Activated CD8-positive, alpha-beta T cell treated with anti-CD3 and anti-CD28 coated beads for 36 hours (primary cell): ENCODE measurements at regions not wholly inside any gene's neighbourhood (a gene's known extent, or its start where the extent isn't known, plus 50 kb on each side); places are given as distances from the start of the nearest gene placed in this dataset.

Experiments used
- ATAC-seq: fragments of 200-7000 bp; cut with Tn5 transposase; one replicate; pipeline ENCODE4 v1.10.0; 2021; ENCODE audit warnings: mild to moderate bottlenecking, moderate library complexity
- CTCF ChIA-PET: fragments of 350-600 bp; sonication (Branson Sonifier 250); formaldehyde crosslinking; loops from one replicate; lab custom pipeline; 2021; ENCODE audit warnings: antibody characterized with exemption; lab: Charles Lee
- POLR2A ChIA-PET: fragments of 350-600 bp; sonication (Branson Sonifier 250); formaldehyde crosslinking; loops from one replicate; lab custom pipeline; 2021; ENCODE audit warnings: antibody characterized with exemption; lab: Charles Lee
- DNase-seq: peaks from one replicate; pipeline ENCODE4 v3.0.0-alpha.2; 2020
- H3K27ac Mint-ChIP-seq: one replicate; pipeline ENCODE4 v1.8.0; 2021; ENCODE audit warnings: mild to moderate bottlenecking, mixed read lengths
- H3K27me3 Mint-ChIP-seq: one replicate; pipeline ENCODE4 v1.8.0; 2021; ENCODE audit warnings: mixed read lengths
- H3K36me3 Mint-ChIP-seq: one replicate; pipeline ENCODE4 v1.8.0; 2021; ENCODE audit warnings: low read depth, mixed read lengths
- H3K4me1 Mint-ChIP-seq: one replicate; pipeline ENCODE4 v1.8.0; 2021; ENCODE audit warnings: low read depth, mixed read lengths
- H3K4me3 Mint-ChIP-seq: one replicate; pipeline ENCODE4 v1.8.0; 2021; ENCODE audit warnings: mild to moderate bottlenecking, moderate library complexity, mixed read lengths
- H3K9me3 Mint-ChIP-seq: one replicate; pipeline ENCODE4 v1.8.0; 2021; ENCODE audit warnings: mixed read lengths
- CTCF ChIP-seq: fragments of 200-600 bp; IDR thresholded peaks from one replicate; pipeline ENCODE4 v1.8.0; 2022; ENCODE audit warnings: antibody characterized with exemption, mild to moderate bottlenecking
- intact Hi-C: fragments of 100-400 bp; cut with micrococcal nuclease; formaldehyde crosslinking; loops from one replicate; pipeline ENCODE4 v1.10.0; 2022

- Mint-ChIP-seq H3K27me3 (no peaks in the 10 kb centered on the region), H3K4me1 (no peaks in the 10 kb centered on the region), H3K9me3 (no peaks in the 10 kb centered on the region), H3K4me3 (no peak overlapping the region), H3K27ac (no peak overlapping the region), H3K36me3 (no peaks in the 10 kb centered on the region)
- intact Hi-C loops, result no loop called here
- ATAC-seq (no peak), DNase-seq (no peak)
- POLR2A ChIA-PET, result no interaction called here
- TF ChIP-seq CTCF, result no peak
- CTCF ChIA-PET, result interaction anchor here (0.7 kb wide), 1 partner anchor 15 kb away, joined by 3 read pairs; no protein-coding TSS in a partner anchor
Measured at GRCh38 chr3:147962408-147963164, 553.4 kb downstream of the ZIC1 start.

DNA sequence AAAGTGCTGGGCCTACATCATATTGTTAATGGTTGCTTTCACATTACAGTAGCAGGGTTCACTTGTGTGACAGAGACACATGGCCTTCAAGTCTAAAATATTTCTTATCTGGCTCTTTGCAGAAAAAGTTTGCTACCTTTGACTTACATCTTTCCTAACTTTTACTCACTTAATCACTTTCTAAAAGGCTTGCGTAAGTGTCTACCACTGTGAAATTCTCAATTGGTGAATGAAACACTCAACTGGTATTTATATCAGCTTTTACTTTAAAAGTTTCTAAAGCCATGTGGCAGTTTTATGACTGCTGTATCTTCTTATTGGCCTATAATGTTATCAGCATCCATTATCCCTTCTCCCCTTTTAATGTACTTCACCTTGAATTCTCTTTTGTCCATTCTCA, 554.5 kb downstream of the ZIC1 start:
- POLR2A ChIA-PET, result no interaction called here
- no peak for ATAC-seq
- intact Hi-C loops, result no loop called here

GRCh38 chr3:147975165-147975564, 566.0 kb downstream of the ZIC1 start:
- H3K4me1 Mint-ChIP-seq, result no peaks in the 10 kb centered on the region
- POLR2A ChIA-PET, result no interaction called here
- intact Hi-C loops, result no loop called here
- H3K36me3 Mint-ChIP-seq, result no peaks in the 10 kb centered on the region
- H3K27me3 Mint-ChIP-seq, result no peaks in the 10 kb centered on the region
- CTCF ChIA-PET, result no interaction called here
- ATAC-seq, result no peak
- no peak overlapping the region for H3K27ac Mint-ChIP-seq
- DNase-seq, result no peak
- TF ChIP-seq CTCF, result no peak
- H3K4me3 Mint-ChIP-seq, result no peak overlapping the region
- peaks cover 7% of the 10 kb centered on the region for H3K9me3 Mint-ChIP-seq

More for the DNA sequence above, 554.5 kb downstream of the ZIC1 start:
- Mint-ChIP-seq H3K9me3 (no peaks in the 10 kb centered on the region), H3K4me3 (no peak overlapping the region), H3K27me3 (no peaks in the 10 kb centered on the region), H3K27ac (no peak overlapping the region), H3K36me3 (no peaks in the 10 kb centered on the region), H3K4me1 (no peaks in the 10 kb centered on the region)
- CTCF ChIA-PET, result no interaction called here
- no peak for TF ChIP-seq CTCF
- DNase-seq, result no peak

DNA sequence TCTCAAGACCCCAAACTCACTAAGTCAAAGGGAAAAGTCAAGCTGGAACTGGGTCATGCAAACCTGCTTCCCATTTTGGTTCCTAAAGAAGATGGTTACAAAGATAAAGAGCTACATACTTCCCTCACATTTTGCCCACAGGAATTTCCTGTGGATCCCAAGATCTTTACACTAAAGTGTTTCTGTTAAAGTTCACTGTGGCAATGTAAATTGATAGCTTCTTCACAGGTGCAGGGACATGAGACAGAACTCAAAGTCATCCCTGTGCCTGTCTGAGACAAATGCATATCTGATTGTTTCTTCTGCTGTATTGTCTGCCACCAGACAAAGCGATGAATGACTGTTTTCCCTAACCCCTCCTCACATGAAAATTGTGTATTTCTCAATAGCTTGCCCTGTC, 567.8 kb downstream of the ZIC1 start:
- intact Hi-C loops, result no loop called here
- POLR2A ChIA-PET, result no interaction called here
- H3K27ac Mint-ChIP-seq, result no peak overlapping the region
- H3K27me3 Mint-ChIP-seq, result no peaks in the 10 kb centered on the region
- CTCF ChIA-PET, result no interaction called here
- H3K9me3 Mint-ChIP-seq, result peaks cover 9% of the 10 kb centered on the region
- ATAC-seq (no peak), DNase-seq (no peak)
- H3K4me3 Mint-ChIP-seq, result no peak overlapping the region
- TF ChIP-seq CTCF, result no peak
- H3K4me1 Mint-ChIP-seq, result no peaks in the 10 kb centered on the region
- H3K36me3 Mint-ChIP-seq, result no peaks in the 10 kb centered on the region

DNA sequence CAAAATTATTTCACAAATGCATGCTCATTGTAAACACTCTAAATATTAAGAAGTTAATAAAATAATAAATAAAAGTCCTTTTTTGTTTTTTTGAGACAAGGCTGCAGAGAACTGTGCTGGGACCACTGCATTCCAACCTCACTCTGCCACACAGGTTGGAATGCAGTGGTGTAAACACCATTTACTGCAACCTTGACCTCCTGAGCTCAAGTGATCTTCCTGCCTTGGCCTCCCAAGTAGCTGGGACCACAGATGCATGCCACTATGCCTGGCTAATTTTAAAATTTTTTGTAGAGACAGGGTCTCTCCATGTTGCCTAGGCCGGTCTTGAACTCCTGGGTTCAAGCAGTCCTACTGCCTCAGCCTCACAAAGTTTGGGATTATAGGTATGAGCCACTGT, 578.4 kb downstream of the ZIC1 start:
- H3K4me3 Mint-ChIP-seq, result no peak overlapping the region
- ATAC-seq (no peak), DNase-seq (no peak)
- no peaks in the 10 kb centered on the region for H3K27me3 Mint-ChIP-seq
- POLR2A ChIA-PET, result no interaction called here
- intact Hi-C loops, result no loop called here
- CTCF ChIA-PET, result no interaction called here
- H3K27ac Mint-ChIP-seq, result no peak overlapping the region
- no peaks in the 10 kb centered on the region for H3K36me3 Mint-ChIP-seq
- no peak for TF ChIP-seq CTCF
- H3K4me1 Mint-ChIP-seq, result no peaks in the 10 kb centered on the region
- H3K9me3 Mint-ChIP-seq, result no peaks in the 10 kb centered on the region
